ENCODE measurements at regions not wholly inside any gene's neighbourhood (a gene's known extent, or its start where the extent isn't known, plus 50 kb on each side); places are given as distances from the start of the nearest gene placed in this dataset.
A peak's percentile ranks its signal among the peaks of the same experiment; 100 is the strongest.

DNA sequence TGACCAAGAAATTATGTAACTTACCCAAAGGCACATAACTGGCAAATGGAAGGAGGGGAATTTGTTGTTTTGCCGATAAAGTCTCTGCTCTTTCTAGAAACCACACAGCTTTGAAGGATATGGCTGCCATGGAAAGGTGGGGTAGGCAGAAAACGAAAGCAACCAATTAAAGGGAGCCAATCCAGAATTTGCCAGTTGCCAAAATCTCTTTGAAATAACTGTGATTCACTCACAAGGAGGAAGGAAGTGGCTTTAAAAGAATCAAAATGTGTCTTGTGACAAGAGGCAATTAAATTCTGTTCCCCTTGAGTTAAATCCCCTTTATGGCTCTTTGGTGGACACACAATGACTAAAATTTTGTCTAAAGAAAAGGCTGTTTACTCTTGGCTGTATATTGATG, 61.2 kb upstream of the CCDC190 start:
- peak; percentile 3 to 56 for DNase-seq (ENCODE audit: low read depth in 2 of 2)

DNA sequence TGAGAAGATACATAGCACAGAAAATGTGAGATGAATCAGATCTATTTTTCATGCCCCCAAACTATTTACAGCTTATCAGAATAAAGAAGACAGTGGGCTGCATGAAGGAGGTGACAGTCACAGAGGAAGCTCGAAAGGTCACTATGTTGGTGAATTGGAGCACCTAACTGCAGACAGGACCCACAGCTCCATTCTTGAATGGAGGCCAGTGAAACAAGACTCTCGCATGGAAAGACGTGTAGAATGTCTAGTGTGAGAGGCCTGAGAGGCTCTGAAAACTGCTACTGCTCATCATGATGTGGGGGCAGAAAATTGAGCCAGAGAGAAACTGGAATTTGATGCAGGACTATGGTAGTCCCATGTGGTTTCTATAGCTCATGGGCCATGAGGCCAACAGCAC, 60.3 kb upstream of the CCDC190 start:
- no peak for DNase-seq (ENCODE audit: low read depth in 2 of 2)

DNA sequence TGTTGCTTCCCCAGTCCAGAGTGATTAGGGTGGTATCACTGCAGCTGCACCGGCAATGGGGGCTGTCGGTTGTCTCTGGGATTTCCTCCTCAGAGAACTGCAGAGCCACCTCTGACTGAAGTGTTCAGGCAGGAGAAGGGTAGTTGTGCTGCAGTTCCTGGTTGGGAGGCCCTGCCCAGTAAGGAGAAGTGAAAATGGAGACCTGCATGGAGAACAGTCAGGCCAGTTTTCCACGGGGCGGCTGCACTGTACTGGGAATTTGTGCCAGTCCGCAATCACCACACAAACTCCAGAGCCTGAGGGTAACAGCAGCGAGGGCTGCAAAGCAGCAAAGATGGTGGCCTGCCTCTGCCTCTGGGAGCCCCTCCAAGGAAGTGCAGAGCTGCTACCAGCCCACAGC, 58.1 kb upstream of the CCDC190 start:
- no peak for DNase-seq (ENCODE audit: low read depth in 2 of 2)

DNA sequence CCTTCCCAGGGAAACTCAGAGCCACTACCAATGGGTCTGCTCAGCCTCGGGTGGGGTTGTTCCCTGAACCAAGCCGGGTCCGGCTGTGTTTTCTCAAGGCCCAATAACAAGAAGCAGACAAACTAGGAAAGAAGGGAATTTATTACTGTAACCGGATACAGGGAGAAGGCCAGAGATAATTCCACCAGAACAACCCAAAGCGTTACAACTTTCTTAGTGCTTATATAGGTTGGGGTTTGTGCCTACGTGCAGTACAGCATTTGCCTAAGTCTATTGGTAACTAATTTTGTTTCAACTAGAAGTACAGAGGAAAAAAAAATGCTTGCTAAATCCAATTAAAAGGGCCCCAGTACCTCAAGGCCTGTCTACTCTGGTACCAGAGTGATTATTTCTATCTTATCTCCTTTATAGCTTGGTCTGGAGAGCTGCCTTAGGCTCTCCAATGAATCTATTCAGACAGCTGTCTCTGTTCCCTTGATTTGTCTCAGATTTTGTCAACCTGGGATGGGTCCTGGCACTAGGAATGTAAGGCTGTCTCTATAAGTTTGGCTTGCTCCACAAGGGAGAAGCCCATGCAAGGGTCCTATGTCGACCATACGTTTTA, 57.3 kb upstream of the CCDC190 start:
- DNase-seq (ENCODE audit: low read depth in 2 of 2), result no peak

DNA sequence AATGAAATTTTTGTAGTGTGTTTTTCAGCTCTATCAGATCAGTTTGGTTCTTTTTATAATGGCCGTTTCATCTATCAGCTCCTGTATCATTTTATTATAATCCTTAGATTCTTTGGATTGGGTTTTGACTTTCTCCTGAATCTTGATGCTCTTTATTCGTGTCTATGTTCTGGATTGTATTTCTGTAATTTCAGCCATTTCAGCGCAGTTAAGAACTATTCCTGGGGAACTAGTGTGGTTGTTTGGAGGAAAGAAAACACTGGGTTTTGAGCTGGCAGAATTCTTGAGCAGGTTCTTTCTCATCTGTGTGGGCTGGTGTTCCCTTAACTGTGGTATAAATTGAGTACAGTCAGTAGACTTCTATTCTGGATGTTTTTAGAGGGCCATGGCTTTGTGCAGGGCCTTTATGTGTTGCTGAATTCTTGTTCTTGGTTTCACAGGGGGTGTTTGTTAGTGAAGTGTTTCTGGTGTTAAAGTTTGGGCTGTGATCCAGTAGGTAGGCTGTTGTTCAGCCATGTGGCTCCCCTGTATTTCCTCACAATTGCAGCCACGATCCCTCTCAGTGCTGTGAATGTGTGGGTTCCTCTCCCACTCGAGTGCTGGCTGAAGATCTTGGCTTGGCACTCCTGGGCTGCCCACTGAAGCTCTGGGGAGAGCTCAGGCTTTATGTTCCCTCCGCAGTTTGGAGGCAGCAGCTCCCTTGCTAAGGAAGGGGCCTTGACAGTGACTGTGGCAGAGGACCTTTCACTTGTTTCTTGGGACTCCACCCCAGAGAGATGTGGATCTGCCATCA, 56.0 kb upstream of the CCDC190 start:
- DNase-seq (ENCODE audit: low read depth in 2 of 2), result no peak

DNA sequence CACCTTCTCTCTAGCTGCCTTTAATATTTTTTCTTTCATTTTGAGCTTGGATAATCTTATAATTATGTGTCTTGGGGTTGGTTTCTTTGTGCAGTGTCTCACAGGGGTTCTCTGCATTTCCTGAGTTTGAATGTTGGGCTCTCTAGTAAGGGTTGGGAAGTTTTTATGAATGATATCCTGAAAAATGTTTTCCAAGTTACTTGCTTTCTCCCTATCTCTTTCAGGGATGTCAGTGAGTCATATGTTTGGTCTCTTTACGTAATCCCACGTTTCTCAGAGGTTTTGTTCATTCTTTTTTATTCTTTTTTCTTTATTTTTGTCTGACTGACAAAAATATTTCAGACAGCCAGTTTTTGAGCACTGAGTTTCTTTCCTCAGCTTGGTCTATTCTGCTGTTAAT, 55.4 kb upstream of the CCDC190 start:
- peak in 1 of 2 donors; percentile 61 for DNase-seq (ENCODE audit: low read depth in 2 of 2)

DNA sequence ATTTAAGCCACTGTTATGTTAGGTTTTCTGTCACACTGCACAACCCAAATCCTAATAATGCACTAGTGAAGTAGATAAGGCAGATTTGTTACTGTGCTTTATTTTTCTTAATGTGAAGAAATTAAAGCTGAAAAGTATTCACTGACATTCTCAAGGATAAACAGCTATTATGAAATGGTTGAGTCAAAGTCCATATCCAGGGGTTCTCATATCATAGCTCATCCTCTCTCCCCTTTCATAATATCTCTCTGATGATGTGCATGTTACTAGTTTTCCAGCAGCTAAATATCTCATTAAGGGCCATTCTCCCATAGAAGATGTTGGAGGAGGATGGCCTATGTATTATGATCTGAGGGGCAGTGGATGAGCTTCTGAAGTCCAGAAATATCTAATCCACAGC, 53.6 kb upstream of the CCDC190 start:
- no peak for DNase-seq (ENCODE audit: low read depth in 2 of 2)

DNA sequence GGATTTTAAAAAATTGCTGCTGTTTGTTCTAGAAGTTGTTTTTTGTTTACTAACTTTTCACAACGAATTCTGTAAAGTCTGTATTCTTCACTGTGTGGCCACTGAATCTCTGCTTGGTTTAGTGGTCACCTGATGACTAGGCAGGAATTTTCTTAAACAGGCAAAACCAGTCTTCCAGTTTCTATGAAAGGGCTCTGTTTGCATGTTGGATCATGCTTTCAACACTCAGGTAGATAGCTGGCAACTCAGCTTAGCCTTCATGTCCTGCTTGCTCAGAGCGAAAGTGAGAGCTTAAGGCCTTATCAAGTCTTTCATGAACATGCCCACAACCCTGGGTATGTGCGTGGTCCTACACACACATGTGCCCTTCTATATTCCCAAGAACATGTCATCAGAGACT, 52.4 kb upstream of the CCDC190 start:
- no peak for DNase-seq (ENCODE audit: low read depth in 2 of 2)

DNA sequence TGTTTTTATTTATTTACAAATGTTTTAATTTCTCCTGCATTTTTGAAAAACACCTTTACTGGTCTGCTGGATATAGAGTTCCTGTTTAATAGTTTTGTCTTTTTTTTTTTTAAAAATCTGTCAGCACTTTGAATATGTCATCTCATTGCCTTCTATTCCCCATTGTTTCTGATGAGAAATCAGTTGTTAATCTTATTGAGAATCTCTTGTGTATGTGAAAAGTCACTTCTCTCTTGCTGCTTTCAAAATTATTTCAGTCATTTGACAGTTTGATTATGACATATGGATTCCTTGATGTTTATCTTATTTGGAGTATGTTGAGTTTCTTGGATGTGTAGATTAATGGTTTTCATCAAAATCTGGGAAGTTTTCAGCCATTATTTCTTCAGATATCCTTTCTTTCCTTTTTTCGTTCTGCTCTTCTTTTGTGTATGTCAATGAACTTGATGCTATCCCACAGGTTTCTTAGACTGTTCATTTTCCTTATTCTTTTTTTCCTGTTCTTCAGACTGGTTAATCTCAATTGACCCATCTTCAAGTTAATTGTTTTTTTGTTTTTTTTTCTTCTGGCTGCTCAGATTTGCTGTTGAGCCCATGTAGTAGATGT, 51.2 kb upstream of the CCDC190 start:
- no peak for DNase-seq (ENCODE audit: low read depth in 2 of 2)

Data from lung microvascular endothelial cell (primary cell).